ENCODE measurements at regions not wholly inside any gene's neighbourhood (a gene's known extent, or its start where the extent isn't known, plus 50 kb on each side); places are given as distances from the start of the nearest gene placed in this dataset.

- no peaks in the 10 kb centered on the region for H3K36me3 Mint-ChIP-seq (ENCODE audit: unreplicated experiment)
- H3K27me3 Mint-ChIP-seq (ENCODE audit: unreplicated experiment), result no peaks in the 10 kb centered on the region
- peaks cover 4% of the 10 kb centered on the region for H3K4me1 Mint-ChIP-seq (ENCODE audit: low read depth, unreplicated experiment)
- no peak overlapping the region for H3K4me3 Mint-ChIP-seq (ENCODE audit: unreplicated experiment)
- no peaks in the 10 kb centered on the region for H3K9me3 Mint-ChIP-seq (ENCODE audit: unreplicated experiment)
- no peak for DNase-seq
- no peak overlapping the region for H3K27ac Mint-ChIP-seq (ENCODE audit: unreplicated experiment)
- TF ChIP-seq CTCF (IDR thresholded peaks at IDR 0.05; ENCODE audit: partially characterized antibody, unreplicated experiment), result no peak
Observed at GRCh38 chr5:60510049-60510448, 189.9 kb downstream of the DEPDC1B start.

DNA sequence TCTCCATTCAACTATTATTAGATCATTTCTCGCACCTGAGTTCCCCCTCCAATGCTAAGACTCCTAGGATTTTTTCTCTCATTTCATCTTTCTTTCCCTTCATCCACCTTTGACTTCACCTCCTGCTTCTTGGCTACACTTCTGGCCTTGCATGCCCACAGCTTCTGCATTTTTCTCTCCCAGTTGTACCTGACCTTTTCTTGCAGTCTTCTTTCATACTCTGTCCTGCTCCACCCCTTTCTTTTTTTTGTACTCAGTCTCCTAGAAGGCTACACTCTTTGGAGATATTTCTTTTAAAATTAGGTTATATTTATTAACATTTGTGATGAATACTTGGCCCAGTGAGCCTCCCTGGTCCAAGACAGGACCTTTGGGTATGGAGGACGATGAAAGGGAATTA lies 190.4 kb downstream of the DEPDC1B start:
- no peak for TF ChIP-seq CTCF (IDR thresholded peaks at IDR 0.05; ENCODE audit: partially characterized antibody, unreplicated experiment)
- Mint-ChIP-seq H3K4me1 (ENCODE audit: low read depth, unreplicated experiment) (peaks cover 9% of the 10 kb centered on the region), H3K27ac (ENCODE audit: unreplicated experiment) (peak overlapping the region; percentile 50), H3K27me3 (ENCODE audit: unreplicated experiment) (no peaks in the 10 kb centered on the region), H3K36me3 (ENCODE audit: unreplicated experiment) (no peaks in the 10 kb centered on the region), H3K9me3 (ENCODE audit: unreplicated experiment) (no peaks in the 10 kb centered on the region), H3K4me3 (ENCODE audit: unreplicated experiment) (no peak overlapping the region)
- no peak for DNase-seq

- no peak for DNase-seq
- Mint-ChIP-seq H3K4me1 (ENCODE audit: low read depth, unreplicated experiment) (peaks cover 17% of the 10 kb centered on the region), H3K27ac (ENCODE audit: unreplicated experiment) (no peak overlapping the region)
Observed at GRCh38 chr5:60507687-60508086, 192.3 kb downstream of the DEPDC1B start.

GRCh38 chr5:60505373-60506171 lies 194.4 kb downstream of the DEPDC1B start:
- Mint-ChIP-seq H3K27me3 (ENCODE audit: unreplicated experiment) (no peaks in the 10 kb centered on the region), H3K9me3 (ENCODE audit: unreplicated experiment) (no peaks in the 10 kb centered on the region), H3K36me3 (ENCODE audit: unreplicated experiment) (no peaks in the 10 kb centered on the region), H3K27ac (ENCODE audit: unreplicated experiment) (no peak overlapping the region), H3K4me1 (ENCODE audit: low read depth, unreplicated experiment) (peaks cover 16% of the 10 kb centered on the region), H3K4me3 (ENCODE audit: unreplicated experiment) (no peak overlapping the region)
- no peak for DNase-seq
- no peak for TF ChIP-seq CTCF (IDR thresholded peaks at IDR 0.05; ENCODE audit: partially characterized antibody, unreplicated experiment)

More at GRCh38 chr5:60507687-60508086, 192.3 kb downstream of the DEPDC1B start:
- TF ChIP-seq CTCF (IDR thresholded peaks at IDR 0.05; ENCODE audit: partially characterized antibody, unreplicated experiment), result no peak
- H3K36me3 Mint-ChIP-seq (ENCODE audit: unreplicated experiment), result no peaks in the 10 kb centered on the region
- no peaks in the 10 kb centered on the region for H3K27me3 Mint-ChIP-seq (ENCODE audit: unreplicated experiment)
- no peak overlapping the region for H3K4me3 Mint-ChIP-seq (ENCODE audit: unreplicated experiment)
- H3K9me3 Mint-ChIP-seq (ENCODE audit: unreplicated experiment), result no peaks in the 10 kb centered on the region

DNA sequence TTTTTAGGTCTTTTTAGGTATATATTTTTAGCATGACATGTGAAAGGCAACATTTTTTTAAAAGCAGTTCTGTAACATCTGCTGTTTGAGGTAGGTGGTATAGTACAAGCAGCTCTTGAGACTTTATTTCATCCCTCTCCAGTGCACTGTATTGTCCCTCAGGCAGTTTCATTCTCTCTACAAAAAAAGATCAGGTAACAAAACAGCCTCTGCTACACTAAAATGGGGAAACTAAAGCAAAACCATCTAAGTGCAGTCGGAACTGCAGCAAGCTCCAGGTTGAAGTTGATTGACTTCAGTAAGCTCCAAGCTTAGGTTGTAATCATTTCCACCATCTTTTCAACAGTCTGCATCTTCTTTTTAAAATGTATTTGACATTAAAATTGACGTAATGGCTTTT lies 195.6 kb downstream of the DEPDC1B start:
- DNase-seq, result no peak
- no peak for TF ChIP-seq CTCF (IDR thresholded peaks at IDR 0.05; ENCODE audit: partially characterized antibody, unreplicated experiment)
- Mint-ChIP-seq H3K27me3 (ENCODE audit: unreplicated experiment) (no peaks in the 10 kb centered on the region), H3K4me1 (ENCODE audit: low read depth, unreplicated experiment) (peaks cover 13% of the 10 kb centered on the region), H3K36me3 (ENCODE audit: unreplicated experiment) (no peaks in the 10 kb centered on the region), H3K27ac (ENCODE audit: unreplicated experiment) (no peak overlapping the region), H3K9me3 (ENCODE audit: unreplicated experiment) (no peaks in the 10 kb centered on the region), H3K4me3 (ENCODE audit: unreplicated experiment) (no peak overlapping the region)

Measured in glutamatergic neuron (in vitro differentiated cells).